Esophagus squamous epithelium (tissue), 5 donors: ENCODE measurements at regions not wholly inside any gene's neighbourhood (a gene's known extent, or its start where the extent isn't known, plus 50 kb on each side); places are given as distances from the start of the nearest gene placed in this dataset.

ENCODE experiments used
- DNase-seq: peaks from one replicate; lab custom pipeline; 2025; lab: John Stamatoyannopoulos, UW
- H3K27ac ChIP-seq, 4 donors: fragments of 200-600 bp; sonication (generic); one replicate each; pipeline ENCODE4 v1.5.1; 2016 to 2019; ENCODE audit warnings: mild to moderate bottlenecking in 1 of 4
- H3K27me3 ChIP-seq, 4 donors: fragments of 200-600 bp; sonication (generic); 1 replicate in 3 of 4; 2 replicates in 1 of 4; pipeline versions ENCODE4 v1.5.1 to v1.6.0; 2017 to 2021; ENCODE audit warnings: antibody characterized with exemption in 1 of 4
- H3K36me3 ChIP-seq, 3 donors: fragments of 200-600 bp; sonication (generic); one replicate each; pipeline ENCODE4 v1.5.1; 2016 to 2019
- H3K4me1 ChIP-seq, 3 donors: fragments of 200-600 bp; sonication (generic); one replicate each; pipeline ENCODE4 v1.5.1; 2017 to 2019
- H3K4me3 ChIP-seq, 4 donors: fragments of 200-600 bp; sonication (generic); 1 replicate in 3 of 4; 2 replicates in 1 of 4; pipeline ENCODE4 v1.5.1; 2016 to 2019; ENCODE audit warnings: mild to moderate bottlenecking in 2 of 4, moderate library complexity in 1 of 4
- H3K9me3 ChIP-seq, 3 donors: fragments of 200-600 bp; sonication (generic); one replicate each; pipeline ENCODE4 v1.5.1; 2016 to 2019
- CTCF ChIP-seq, 6 experiments: fragments of 450-650 bp in 4 of 6; fragments of 200-600 bp in 2 of 6; sonication (generic) in 2 of 6; IDR thresholded peaks; one replicate each; pipeline ENCODE4 v1.5.1; 2016 to 2019; ENCODE audit warnings: antibody characterized with exemption in 6 of 6, mild to moderate bottlenecking in 4 of 6, moderate library complexity in 4 of 6
- POLR2A ChIP-seq, 4 donors: fragments of 450-650 bp; IDR thresholded peaks; one replicate each; pipeline ENCODE4 v1.6.1; 2017; ENCODE audit warnings: antibody characterized with exemption in 4 of 4, mild to moderate bottlenecking in 4 of 4, moderate library complexity in 3 of 4
- WGBS, 2 donors: methylation state at CpG; one replicate each; pipeline ENCODE4 v1.1.5; 2018; 5-methylcytosine and 5-hydroxymethylcytosine counted together
- intact Hi-C: fragments of 100-400 bp; cut with DNase I; formaldehyde crosslinking; loops from one replicate; pipeline ENCODE4 v1.15.0; 2022
- small RNA-seq, 4 donors: library from RNA; depleted of rRNA; stranded (forward); fragments of <200 nt; gene quantifications; one replicate each; pipeline ENCODE3, GENCODE V24; 2016
- donor health status: DM: yes; HTN: yes; CAD: no.

- 58 to 61% methylated on average over 3 of the region's 3 CpGs for WGBS, 2 donors
- no peaks in the 10 kb centered on the region for H3K9me3 ChIP-seq
- intact Hi-C loops: loop anchor here (5.0 to 10.0 kb wide), 2 partner anchors 63 to 205 kb away; no protein-coding TSS in a partner anchor
- no peaks in the 10 kb centered on the region for H3K27me3 ChIP-seq
- TF ChIP-seq CTCF (IDR thresholded peaks at IDR 0.05) (no peak), POLR2A (IDR thresholded peaks at IDR 0.05) (no peak)
- no peak overlapping the region for H3K4me3 ChIP-seq
- no peak for DNase-seq
- no peaks in the 10 kb centered on the region for H3K36me3 ChIP-seq
- H3K4me1 ChIP-seq: peaks cover 0 to 7% (median 0%) of the 10 kb centered on the region in 3 donors
- H3K27ac ChIP-seq: no peak overlapping the region
Observed at GRCh38 chr7:51367614-51367968, 51.0 kb upstream of the COBL start.

- peaks cover 0 to 7% (median 0%) of the 10 kb centered on the region in 3 donors for H3K4me1 ChIP-seq
- no peaks in the 10 kb centered on the region for H3K36me3 ChIP-seq
- TF ChIP-seq CTCF (IDR thresholded peaks at IDR 0.05) (peak in 5 of 6 experiments; percentile 50 to 69 (median 57)), POLR2A (IDR thresholded peaks at IDR 0.05) (no peak)
- H3K4me3 ChIP-seq: no peak overlapping the region
- no peaks in the 10 kb centered on the region for H3K27me3 ChIP-seq
- DNase-seq: no peak
- intact Hi-C loops: loop anchor here (5.0 to 10.0 kb wide), 2 partner anchors 62 to 205 kb away; no protein-coding TSS in a partner anchor
- WGBS, 2 donors: 16 to 29% methylated on average over 3 to 6 of the region's 6 CpGs
- H3K27ac ChIP-seq: no peak overlapping the region
- H3K9me3 ChIP-seq: no peaks in the 10 kb centered on the region
Observed at GRCh38 chr7:51366930-51367613, 50.5 kb upstream of the COBL start.

Small RNAs in the stretch of these regions (small RNA-seq; reads per million reads assigned to genes)
- gene RF00322: 0 reads per million in 4 donors
- 0 reads per million in 4 donors for gene RN7SL292P
- gene ROBO2P1: 0 reads per million in 4 donors
